Panc1 (cell line): ENCODE measurements at regions not wholly inside any gene's neighbourhood (a gene's known extent, or its start where the extent isn't known, plus 50 kb on each side); places are given as distances from the start of the nearest gene placed in this dataset.

Experiments used
- POLR2AphosphoS5 ChIP-seq: IDR thresholded peaks from 2 replicates; pipeline ENCODE4 v1.6.1; 2012; ENCODE audit warnings: mild to moderate bottlenecking, low read depth, low read length, moderate library complexity
- TF ChIP-seq, protein P1 (sequence below): fragments of 450-650 bp; IDR thresholded peaks from 2 replicates; pipeline ENCODE4 v1.5.1; 2017; ENCODE audit warnings: mild to moderate bottlenecking
- TF ChIP-seq, protein P2 (sequence below), 2 experiments: IDR thresholded peaks; 2 replicates each; pipeline ENCODE4 v1.6.1; 2011 to 2012; ENCODE audit warnings: low read depth in 2 of 2, control low read depth in 1 of 2, low read length in 1 of 2, mild to moderate bottlenecking in 1 of 2, moderate library complexity in 1 of 2; ENCODE audit not compliant: insufficient read depth in 1 of 2

DNA sequence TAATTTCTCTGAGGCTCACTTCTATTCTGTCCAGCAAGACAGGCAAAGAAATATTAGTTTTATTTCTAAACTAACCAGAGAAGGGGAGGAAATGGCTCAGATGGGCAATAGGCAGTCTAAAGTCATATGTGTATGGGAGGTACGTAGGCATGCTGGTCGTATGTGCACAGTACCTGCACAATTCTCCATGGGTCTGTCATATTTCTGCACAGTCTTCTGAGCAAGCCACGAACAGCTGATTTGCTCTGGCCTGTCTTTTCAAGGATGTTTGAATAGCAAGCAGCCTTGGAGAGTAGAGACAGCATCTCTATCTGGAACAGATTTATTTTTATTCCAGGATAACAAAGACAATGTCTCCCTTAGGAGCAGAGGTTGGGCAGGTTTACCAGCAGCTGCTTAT lies 92.1 kb downstream of the SLC25A47 start:
- TF ChIP-seq, protein P1, sequence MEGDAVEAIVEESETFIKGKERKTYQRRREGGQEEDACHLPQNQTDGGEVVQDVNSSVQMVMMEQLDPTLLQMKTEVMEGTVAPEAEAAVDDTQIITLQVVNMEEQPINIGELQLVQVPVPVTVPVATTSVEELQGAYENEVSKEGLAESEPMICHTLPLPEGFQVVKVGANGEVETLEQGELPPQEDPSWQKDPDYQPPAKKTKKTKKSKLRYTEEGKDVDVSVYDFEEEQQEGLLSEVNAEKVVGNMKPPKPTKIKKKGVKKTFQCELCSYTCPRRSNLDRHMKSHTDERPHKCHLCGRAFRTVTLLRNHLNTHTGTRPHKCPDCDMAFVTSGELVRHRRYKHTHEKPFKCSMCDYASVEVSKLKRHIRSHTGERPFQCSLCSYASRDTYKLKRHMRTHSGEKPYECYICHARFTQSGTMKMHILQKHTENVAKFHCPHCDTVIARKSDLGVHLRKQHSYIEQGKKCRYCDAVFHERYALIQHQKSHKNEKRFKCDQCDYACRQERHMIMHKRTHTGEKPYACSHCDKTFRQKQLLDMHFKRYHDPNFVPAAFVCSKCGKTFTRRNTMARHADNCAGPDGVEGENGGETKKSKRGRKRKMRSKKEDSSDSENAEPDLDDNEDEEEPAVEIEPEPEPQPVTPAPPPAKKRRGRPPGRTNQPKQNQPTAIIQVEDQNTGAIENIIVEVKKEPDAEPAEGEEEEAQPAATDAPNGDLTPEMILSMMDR = no peak
- TF ChIP-seq POLR2AphosphoS5 = no peak
- TF ChIP-seq, protein P2, sequence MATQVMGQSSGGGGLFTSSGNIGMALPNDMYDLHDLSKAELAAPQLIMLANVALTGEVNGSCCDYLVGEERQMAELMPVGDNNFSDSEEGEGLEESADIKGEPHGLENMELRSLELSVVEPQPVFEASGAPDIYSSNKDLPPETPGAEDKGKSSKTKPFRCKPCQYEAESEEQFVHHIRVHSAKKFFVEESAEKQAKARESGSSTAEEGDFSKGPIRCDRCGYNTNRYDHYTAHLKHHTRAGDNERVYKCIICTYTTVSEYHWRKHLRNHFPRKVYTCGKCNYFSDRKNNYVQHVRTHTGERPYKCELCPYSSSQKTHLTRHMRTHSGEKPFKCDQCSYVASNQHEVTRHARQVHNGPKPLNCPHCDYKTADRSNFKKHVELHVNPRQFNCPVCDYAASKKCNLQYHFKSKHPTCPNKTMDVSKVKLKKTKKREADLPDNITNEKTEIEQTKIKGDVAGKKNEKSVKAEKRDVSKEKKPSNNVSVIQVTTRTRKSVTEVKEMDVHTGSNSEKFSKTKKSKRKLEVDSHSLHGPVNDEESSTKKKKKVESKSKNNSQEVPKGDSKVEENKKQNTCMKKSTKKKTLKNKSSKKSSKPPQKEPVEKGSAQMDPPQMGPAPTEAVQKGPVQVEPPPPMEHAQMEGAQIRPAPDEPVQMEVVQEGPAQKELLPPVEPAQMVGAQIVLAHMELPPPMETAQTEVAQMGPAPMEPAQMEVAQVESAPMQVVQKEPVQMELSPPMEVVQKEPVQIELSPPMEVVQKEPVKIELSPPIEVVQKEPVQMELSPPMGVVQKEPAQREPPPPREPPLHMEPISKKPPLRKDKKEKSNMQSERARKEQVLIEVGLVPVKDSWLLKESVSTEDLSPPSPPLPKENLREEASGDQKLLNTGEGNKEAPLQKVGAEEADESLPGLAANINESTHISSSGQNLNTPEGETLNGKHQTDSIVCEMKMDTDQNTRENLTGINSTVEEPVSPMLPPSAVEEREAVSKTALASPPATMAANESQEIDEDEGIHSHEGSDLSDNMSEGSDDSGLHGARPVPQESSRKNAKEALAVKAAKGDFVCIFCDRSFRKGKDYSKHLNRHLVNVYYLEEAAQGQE (IDR thresholded peaks at IDR 0.05; ENCODE audit: insufficient read depth in 1 of 2, low read depth in 2 of 2, low read length in 1 of 2) = no peak
